H1 (cell line): ENCODE measurements at regions not wholly inside any gene's neighbourhood (a gene's known extent, or its start where the extent isn't known, plus 50 kb on each side); places are given as distances from the start of the nearest gene placed in this dataset.

Source experiments
- CTCF ChIA-PET: fragments of 300-600 bp; sonication (Branson Sonifier 250); formaldehyde crosslinking; loops from one replicate; lab custom pipeline; 2021; ENCODE audit not compliant: partially characterized antibody; lab: Charles Lee
- POLR2A ChIA-PET: fragments of 300-600 bp; sonication (Branson Sonifier 250); formaldehyde crosslinking; loops from one replicate; lab custom pipeline; 2021; ENCODE audit warnings: inconsistent platforms; ENCODE audit not compliant: partially characterized antibody; lab: Charles Lee
- DNase-seq, 2 experiments: peaks; one replicate each; pipeline versions ENCODE4 v3.0.0 to v3.0.0-alpha.2; 2010 to 2022; ENCODE audit warnings: low spot score in 2 of 2, low read depth in 1 of 2, mixed read lengths in 1 of 2
- FAIRE-seq: peaks from 2 replicates; lab custom pipeline; 2011; peaks lifted over from hg19 to GRCh38; lab: Jason Lieb, UNC
- H2AFZ ChIP-seq: 2 replicates; pipeline ENCODE4 v1.8.1; 2012; ENCODE audit warnings: low read length, inconsistent platforms
- H2AK5ac ChIP-seq: 2 replicates; pipeline ENCODE4 v1.6.1; 2013; ENCODE audit warnings: low read depth, low read length
- H2BK120ac ChIP-seq: replicated peaks from 2 replicates; pipeline ENCODE3; 2013; ENCODE audit warnings: low read depth, low read length, inconsistent platforms
- H2BK12ac ChIP-seq: 2 replicates; pipeline ENCODE4 v1.6.1; 2013; ENCODE audit warnings: low read depth, low read length
- H2BK15ac ChIP-seq: 2 replicates; pipeline ENCODE4 v1.6.1; 2013; ENCODE audit warnings: low read length
- H2BK20ac ChIP-seq: 2 replicates; pipeline ENCODE4 v1.6.1; 2013; ENCODE audit warnings: low read length
- H2BK5ac ChIP-seq: 2 replicates; pipeline ENCODE4 v1.6.1; 2013; ENCODE audit warnings: low read depth, low read length
- H3K14ac ChIP-seq: 2 replicates; pipeline ENCODE4 v1.6.1; 2013; ENCODE audit warnings: inconsistent platforms; ENCODE audit not compliant: insufficient read length
- H3K18ac ChIP-seq: 2 replicates; pipeline ENCODE4 v1.6.1; 2013; ENCODE audit warnings: low read length; ENCODE audit errors: extremely low read depth
- H3K23ac ChIP-seq: 2 replicates; pipeline ENCODE4 v1.6.1; 2013; ENCODE audit warnings: inconsistent platforms; ENCODE audit not compliant: insufficient read length
- H3K23me2 ChIP-seq: 2 replicates; pipeline ENCODE4 v1.6.1; 2013; ENCODE audit warnings: low read depth, low read length
- H3K27ac ChIP-seq: 2 replicates; pipeline ENCODE4 v1.6.1; 2011; ENCODE audit warnings: low read depth, low read length, inconsistent platforms
- H3K27me3 ChIP-seq, 4 experiments: replicated peaks in 1 of 4; 1 replicate in 1 of 4; 2 replicates in 3 of 4; pipeline versions ENCODE4 v1.6.1 to v1.8.1; 2011 to 2013; ENCODE audit warnings: low read length in 3 of 4, mild to moderate bottlenecking in 3 of 4, inconsistent platforms in 2 of 4, mixed read lengths in 2 of 4, moderate library complexity in 1 of 4; ENCODE audit not compliant: control insufficient read depth in 3 of 4, insufficient read depth in 3 of 4; ENCODE audit errors: extremely low read depth in 1 of 4
- H3K36me3 ChIP-seq, 4 experiments: 2 replicates each; pipeline versions ENCODE4 v1.6.1 to v1.8.1; 2011 to 2013; ENCODE audit warnings: mild to moderate bottlenecking in 4 of 4, low read length in 3 of 4, moderate library complexity in 2 of 4, control low read depth in 1 of 4, inconsistent platforms in 1 of 4; ENCODE audit not compliant: insufficient read depth in 4 of 4, control insufficient read depth in 2 of 4
- H3K4ac ChIP-seq: replicated peaks from 2 replicates; pipeline ENCODE3; 2013; ENCODE audit warnings: low read length, low read depth, mixed read lengths, inconsistent platforms; ENCODE audit not compliant: insufficient read length
- H3K4me1 ChIP-seq, 4 experiments: replicated peaks in 1 of 4; 1 replicate in 1 of 4; 2 replicates in 3 of 4; pipeline versions ENCODE4 v1.6.1 to v1.8.1; 2011 to 2013; ENCODE audit warnings: low read length in 3 of 4, inconsistent platforms in 2 of 4, mixed read lengths in 1 of 4; ENCODE audit not compliant: insufficient read depth in 4 of 4, control insufficient read depth in 3 of 4
- H3K4me2 ChIP-seq, 2 experiments: 2 replicates each; pipeline versions ENCODE4 v1.6.1 to v1.8.1; 2011 to 2013; ENCODE audit warnings: low read depth in 2 of 2, low read length in 2 of 2, control low read depth in 1 of 2, inconsistent platforms in 1 of 2, mild to moderate bottlenecking in 1 of 2; ENCODE audit not compliant: insufficient read depth in 1 of 2
- H3K4me3 ChIP-seq, 4 experiments: fragments of 200-600, 300-600 bp in 1 of 4; sonication (generic), shearing (Covaris generic), sonication (Bioruptor Twin) in 1 of 4; 2 replicates each; pipeline versions ENCODE4 v1.5.1 to v1.8.1; 2011 to 2016; ENCODE audit warnings: low read length in 4 of 4, low read depth in 3 of 4, control low read depth in 2 of 4, inconsistent platforms in 2 of 4, mild to moderate bottlenecking in 2 of 4, mixed read lengths in 1 of 4, moderate library complexity in 1 of 4; ENCODE audit not compliant: insufficient read depth in 2 of 4; ENCODE audit errors: extremely low read depth in 1 of 4
- H3K56ac ChIP-seq: replicated peaks from 2 replicates; pipeline ENCODE3; 2013; ENCODE audit warnings: low read depth, mild to moderate bottlenecking, mixed read lengths, low read length, inconsistent platforms; ENCODE audit not compliant: insufficient read length
- H3K79me1 ChIP-seq: 2 replicates; pipeline ENCODE4 v1.6.1; 2013; ENCODE audit warnings: low read depth, low read length, control low read depth
- H3K79me2 ChIP-seq, 2 experiments: 2 replicates each; pipeline versions ENCODE4 v1.6.1 to v1.8.1; 2012 to 2013; ENCODE audit warnings: low read length in 2 of 2, mild to moderate bottlenecking in 2 of 2, inconsistent platforms in 1 of 2; ENCODE audit not compliant: insufficient read depth in 2 of 2, control insufficient read depth in 1 of 2
- H3K9ac ChIP-seq, 4 experiments: replicated peaks in 1 of 4; 1 replicate in 1 of 4; 2 replicates in 3 of 4; pipeline versions ENCODE4 v1.6.1 to v1.8.1; 2011 to 2013; ENCODE audit warnings: low read depth in 3 of 4, low read length in 3 of 4, control low read depth in 2 of 4, mild to moderate bottlenecking in 2 of 4, moderate library complexity in 2 of 4, inconsistent platforms in 1 of 4; ENCODE audit errors: extremely low read depth in 1 of 4
- H3K9me3 ChIP-seq, 2 experiments: 2 replicates each; pipeline versions ENCODE4 v1.6.1 to v1.8.1; 2012 to 2013; ENCODE audit warnings: mild to moderate bottlenecking in 2 of 2, moderate library complexity in 2 of 2, control low read depth in 1 of 2, inconsistent platforms in 1 of 2, low read depth in 1 of 2, low read length in 1 of 2, mixed read lengths in 1 of 2; ENCODE audit not compliant: insufficient read depth in 2 of 2
- H4K20me1 ChIP-seq, 2 experiments: replicated peaks in 1 of 2; 2 replicates each; pipeline versions ENCODE3 to v1.8.1; 2011 to 2013; ENCODE audit warnings: inconsistent platforms in 2 of 2, low read length in 2 of 2, mild to moderate bottlenecking in 1 of 2; ENCODE audit not compliant: insufficient read depth in 2 of 2, control insufficient read depth in 1 of 2
- H4K5ac ChIP-seq: 2 replicates; pipeline ENCODE4 v1.6.1; 2013; ENCODE audit warnings: low read length, low read depth, mixed read lengths, inconsistent platforms; ENCODE audit not compliant: insufficient read length
- H4K8ac ChIP-seq: 2 replicates; pipeline ENCODE4 v1.8.0; 2013; ENCODE audit warnings: mild to moderate bottlenecking, moderate library complexity, low read length, inconsistent platforms; ENCODE audit not compliant: insufficient read depth; ENCODE audit errors: extremely low read depth
- H4K91ac ChIP-seq: replicated peaks from 2 replicates; pipeline ENCODE3; 2013; ENCODE audit warnings: low read length, mixed read lengths, inconsistent platforms; ENCODE audit not compliant: insufficient read length
- CBX8 ChIP-seq: fragments of 300-800, 300-1000 bp; sonication (generic); IDR thresholded peaks from 2 replicates; pipeline ENCODE4 v1.7.1; 2016; ENCODE audit warnings: low read depth, low read length, borderline replicate concordance
- GTF2F1 ChIP-seq: IDR thresholded peaks from 2 replicates; pipeline ENCODE4 v1.6.1; 2012; ENCODE audit warnings: low read depth, low read length, improper control_type of control experiment, borderline replicate concordance
- JUND ChIP-seq: IDR thresholded peaks from 2 replicates; pipeline ENCODE4 v1.6.1; 2011; ENCODE audit warnings: mild to moderate bottlenecking, improper control_type of control experiment, low read length
- RFX5 ChIP-seq: IDR thresholded peaks from 2 replicates; pipeline ENCODE4 v1.6.1; 2011; ENCODE audit warnings: low read depth, low read length, improper control_type of control experiment, borderline replicate concordance
- SP1 ChIP-seq: IDR thresholded peaks from 2 replicates; pipeline ENCODE4 v1.6.1; 2011; ENCODE audit warnings: low read depth, low read length
- TEAD4 ChIP-seq: IDR thresholded peaks from 2 replicates; pipeline ENCODE4 v1.6.1; 2012; ENCODE audit warnings: low read depth, low read length, inconsistent platforms, mixed read lengths
- YY1 ChIP-seq: IDR thresholded peaks from 2 replicates; pipeline ENCODE4 v1.6.1; 2011; ENCODE audit warnings: low read depth, mild to moderate bottlenecking, low read length
- WGBS, 2 experiments: shearing (Covaris generic) in 1 of 2; methylation state at CpG; one replicate each; pipeline versions ENCODE4 v1.1.6 to v1.1.7; 2013 to 2015; ENCODE audit warnings: low lambda C conversion rate in 2 of 2, mixed read lengths in 2 of 2, inconsistent platforms in 1 of 2, low coverage in 1 of 2, missing lambda C conversion rate in 1 of 2; ENCODE audit not compliant: insufficient replicate concordance in 2 of 2, insufficient coverage in 1 of 2, insufficient read length in 1 of 2; ENCODE audit errors: extremely low coverage in 1 of 2, missing lambda C conversion rate in 1 of 2; 5-methylcytosine and 5-hydroxymethylcytosine counted together
- TF ChIP-seq, protein P1 (sequence below): IDR thresholded peaks from 2 replicates; pipeline ENCODE4 v1.6.1; 2012; ENCODE audit warnings: low read length, inconsistent platforms

DNA sequence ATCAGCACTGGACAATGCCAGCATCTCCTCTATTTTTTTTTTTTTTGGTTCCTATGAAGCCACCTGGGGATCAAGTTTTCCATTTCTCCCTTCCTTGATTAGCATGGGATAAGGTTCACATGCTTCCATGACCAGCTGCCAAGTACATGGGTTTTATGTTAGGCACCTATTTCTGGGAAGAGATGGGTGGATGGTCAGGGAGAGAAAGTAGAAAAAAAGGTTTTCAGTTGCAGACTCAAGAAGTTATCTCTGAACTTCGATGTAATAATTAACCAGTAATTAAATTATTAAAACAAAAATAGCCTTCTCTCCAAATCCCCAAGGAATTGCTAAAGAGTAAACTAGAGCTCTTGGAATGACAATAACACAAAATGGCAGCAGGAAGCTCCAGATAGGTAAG, 164.9 kb upstream of the MAF start:
- no peak overlapping the region for H4K5ac ChIP-seq
- H3K79me1 ChIP-seq: no peaks in the 10 kb centered on the region
- DNase-seq (no peak), FAIRE-seq (no peak)
- no peak overlapping the region for H3K23ac ChIP-seq
- H3K79me2 ChIP-seq: no peaks in the 10 kb centered on the region
- 0 out of 7 replicates have a peak, but pooled peaks cover 0 to 3% (median 0%) of the 10 kb centered on the region in 4 experiments for H3K27me3 ChIP-seq
- no peak overlapping the region for H2AFZ ChIP-seq
- no peak overlapping the region for H3K4me3 ChIP-seq
- no peak overlapping the region for H3K27ac ChIP-seq
- H3K9ac ChIP-seq: no peak overlapping the region
- no peak overlapping the region for H3K18ac ChIP-seq
- TF ChIP-seq, protein P1, sequence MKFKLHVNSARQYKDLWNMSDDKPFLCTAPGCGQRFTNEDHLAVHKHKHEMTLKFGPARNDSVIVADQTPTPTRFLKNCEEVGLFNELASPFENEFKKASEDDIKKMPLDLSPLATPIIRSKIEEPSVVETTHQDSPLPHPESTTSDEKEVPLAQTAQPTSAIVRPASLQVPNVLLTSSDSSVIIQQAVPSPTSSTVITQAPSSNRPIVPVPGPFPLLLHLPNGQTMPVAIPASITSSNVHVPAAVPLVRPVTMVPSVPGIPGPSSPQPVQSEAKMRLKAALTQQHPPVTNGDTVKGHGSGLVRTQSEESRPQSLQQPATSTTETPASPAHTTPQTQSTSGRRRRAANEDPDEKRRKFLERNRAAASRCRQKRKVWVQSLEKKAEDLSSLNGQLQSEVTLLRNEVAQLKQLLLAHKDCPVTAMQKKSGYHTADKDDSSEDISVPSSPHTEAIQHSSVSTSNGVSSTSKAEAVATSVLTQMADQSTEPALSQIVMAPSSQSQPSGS: no peak
- TF ChIP-seq TEAD4 (no peak), RFX5 (no peak), GTF2F1 (no peak), CBX8 (no peak), YY1 (no peak), SP1 (no peak), JUND (no peak)
- 82% methylated on average over 1 of the region's 1 CpG; no CpG with 5 or more reads in 1 of the 2 experiments for WGBS, 2 experiments
- no peak overlapping the region for H2BK120ac ChIP-seq
- no peak overlapping the region for H4K8ac ChIP-seq
- no peak overlapping the region for H3K4ac ChIP-seq
- no peak overlapping the region for H2BK5ac ChIP-seq
- H2AK5ac ChIP-seq: no peak overlapping the region
- no peak overlapping the region for H2BK12ac ChIP-seq
- POLR2A ChIA-PET: no interaction called here
- H4K20me1 ChIP-seq: no peaks in the 10 kb centered on the region
- H3K23me2 ChIP-seq: peaks cover 4% of the 10 kb centered on the region; the same call in 1 of the 2 replicates
- H3K4me2 ChIP-seq: no peak overlapping the region
- CTCF ChIA-PET: interaction anchor here (0.7 to 1.3 kb wide), 2 partner anchors 232 to 319 kb away, joined by 3 to 6 read pairs; no protein-coding TSS in a partner anchor
- H3K36me3 ChIP-seq: no peaks in the 10 kb centered on the region
- H3K56ac ChIP-seq: no peak overlapping the region
- no peak overlapping the region for H4K91ac ChIP-seq
- no peak overlapping the region for H3K14ac ChIP-seq
- H3K9me3 ChIP-seq: no peaks in the 10 kb centered on the region
- H2BK15ac ChIP-seq: no peak overlapping the region
- H2BK20ac ChIP-seq: no peak overlapping the region
- peaks cover 0 to 6% (median 2%) of the 10 kb centered on the region in 4 experiments; a peak in 4 of 7 replicates for H3K4me1 ChIP-seq
